Mononuclear cell (primary cell): ENCODE measurements at regions not wholly inside any gene's neighbourhood (a gene's known extent, or its start where the extent isn't known, plus 50 kb on each side); places are given as distances from the start of the nearest gene placed in this dataset.

Experiments
- H3K27me3 ChIP-seq: 2 replicates; pipeline ENCODE4 v1.6.0; 2011; ENCODE audit warnings: low read length, control low read depth; ENCODE audit not compliant: insufficient read depth
- H3K4me1 ChIP-seq: 2 replicates; pipeline ENCODE4 v1.5.1; 2011; ENCODE audit warnings: mild to moderate bottlenecking, low read length, control low read depth; ENCODE audit not compliant: insufficient read depth
- H3K4me3 ChIP-seq: 2 replicates; pipeline ENCODE4 v1.5.1; 2011; ENCODE audit warnings: mild to moderate bottlenecking, low read length, moderate library complexity
- H3K9me3 ChIP-seq: 2 replicates; pipeline ENCODE4 v1.5.1; 2011; ENCODE audit warnings: low read depth, mild to moderate bottlenecking, control low read depth, low read length

GRCh38 chr14:22388669-22389595, 200.1 kb downstream of the DAD1 start:
- no peak overlapping the region for H3K4me3 ChIP-seq
- H3K4me1 ChIP-seq: peaks cover 20% of the 10 kb centered on the region
- no peaks in the 10 kb centered on the region for H3K27me3 ChIP-seq
- no peaks in the 10 kb centered on the region for H3K9me3 ChIP-seq

GRCh38 chr14:22387776-22388241, 201.2 kb downstream of the DAD1 start:
- H3K9me3 ChIP-seq: no peaks in the 10 kb centered on the region
- no peak overlapping the region for H3K4me3 ChIP-seq
- H3K4me1 ChIP-seq: peaks cover 25% of the 10 kb centered on the region
- no peaks in the 10 kb centered on the region for H3K27me3 ChIP-seq

GRCh38 chr14:22386924-22387775, 201.9 kb downstream of the DAD1 start:
- Histone ChIP-seq H3K4me3 (no peak overlapping the region), H3K4me1 (peaks cover 25% of the 10 kb centered on the region), H3K9me3 (no peaks in the 10 kb centered on the region), H3K27me3 (no peaks in the 10 kb centered on the region)

- Histone ChIP-seq H3K4me1 (peaks cover 18% of the 10 kb centered on the region), H3K27me3 (no peaks in the 10 kb centered on the region), H3K9me3 (no peaks in the 10 kb centered on the region), H3K4me3 (no peak overlapping the region)
Observed at GRCh38 chr14:22384974-22385526, 204.0 kb downstream of the DAD1 start.

- Histone ChIP-seq H3K4me1 (peaks cover 18% of the 10 kb centered on the region), H3K9me3 (no peaks in the 10 kb centered on the region), H3K27me3 (no peaks in the 10 kb centered on the region), H3K4me3 (no peak overlapping the region)
Observed at GRCh38 chr14:22384167-22384549, 204.9 kb downstream of the DAD1 start.

- Histone ChIP-seq H3K4me3 (no peak overlapping the region), H3K4me1 (peaks cover 18% of the 10 kb centered on the region), H3K9me3 (no peaks in the 10 kb centered on the region), H3K27me3 (no peaks in the 10 kb centered on the region)
Observed at GRCh38 chr14:22383515-22384166, 205.4 kb downstream of the DAD1 start.

GRCh38 chr14:22382955-22383354, 206.1 kb downstream of the DAD1 start:
- Histone ChIP-seq H3K27me3 (no peaks in the 10 kb centered on the region), H3K9me3 (no peaks in the 10 kb centered on the region), H3K4me3 (no peak overlapping the region), H3K4me1 (peaks cover 18% of the 10 kb centered on the region)

GRCh38 chr14:22382395-22382794, 206.6 kb downstream of the DAD1 start:
- Histone ChIP-seq H3K27me3 (no peaks in the 10 kb centered on the region), H3K9me3 (no peaks in the 10 kb centered on the region), H3K4me1 (peaks cover 13% of the 10 kb centered on the region)

GRCh38 chr14:22381766-22382165, 207.3 kb downstream of the DAD1 start:
- Histone ChIP-seq H3K9me3 (no peaks in the 10 kb centered on the region), H3K4me1 (peaks cover 13% of the 10 kb centered on the region), H3K4me3 (no peak overlapping the region), H3K27me3 (no peaks in the 10 kb centered on the region)

More at GRCh38 chr14:22382395-22382794, 206.6 kb downstream of the DAD1 start:
- H3K4me3 ChIP-seq: no peak overlapping the region

GRCh38 chr14:22381408-22381760, 207.6 kb downstream of the DAD1 start:
- no peaks in the 10 kb centered on the region for H3K27me3 ChIP-seq
- no peaks in the 10 kb centered on the region for H3K9me3 ChIP-seq
- H3K4me3 ChIP-seq: no peak overlapping the region
- peaks cover 13% of the 10 kb centered on the region for H3K4me1 ChIP-seq

- no peaks in the 10 kb centered on the region for H3K9me3 ChIP-seq
- no peaks in the 10 kb centered on the region for H3K27me3 ChIP-seq
- H3K4me1 ChIP-seq: peaks cover 13% of the 10 kb centered on the region
- H3K4me3 ChIP-seq: no peak overlapping the region
Observed at GRCh38 chr14:22380571-22381407, 208.2 kb downstream of the DAD1 start.

- Histone ChIP-seq H3K4me1 (peaks cover 13% of the 10 kb centered on the region), H3K4me3 (no peak overlapping the region), H3K9me3 (no peaks in the 10 kb centered on the region), H3K27me3 (no peaks in the 10 kb centered on the region)
Observed at GRCh38 chr14:22379727-22380126, 209.3 kb downstream of the DAD1 start.

- Histone ChIP-seq H3K4me3 (no peak overlapping the region), H3K27me3 (no peaks in the 10 kb centered on the region), H3K4me1 (peaks cover 9% of the 10 kb centered on the region), H3K9me3 (no peaks in the 10 kb centered on the region)
Observed at GRCh38 chr14:22378181-22378580, 210.8 kb downstream of the DAD1 start.

GRCh38 chr14:22375321-22375930, 213.6 kb downstream of the DAD1 start:
- Histone ChIP-seq H3K9me3 (no peaks in the 10 kb centered on the region), H3K4me1 (no peaks in the 10 kb centered on the region), H3K27me3 (no peaks in the 10 kb centered on the region), H3K4me3 (no peak overlapping the region)
